ENCODE measurements at regions not wholly inside any gene's neighbourhood (a gene's known extent, or its start where the extent isn't known, plus 50 kb on each side); places are given as distances from the start of the nearest gene placed in this dataset.
A peak's percentile ranks its signal among the peaks of the same experiment; 100 is the strongest.

GRCh38 chr6:21859193-21859735 lies 265.7 kb downstream of the SOX4 start:
- Histone ChIP-seq H3K4me3 (ENCODE audit: severe bottlenecking) (no peak overlapping the region), H3K27ac (ENCODE audit: poor library complexity, severe bottlenecking) (no peak overlapping the region), H3K27me3 (ENCODE audit: insufficient read depth, poor library complexity, severe bottlenecking) (no peaks in the 10 kb centered on the region), H3K9me3 (ENCODE audit: severe bottlenecking) (no peaks in the 10 kb centered on the region), H3K36me3 (ENCODE audit: low read depth) (no peaks in the 10 kb centered on the region), H3K4me1 (ENCODE audit: insufficient read depth, poor library complexity, severe bottlenecking) (peaks cover 18% of the 10 kb centered on the region)
- ATAC-seq (ENCODE audit: low read depth) (no peak), DNase-seq (ENCODE audit: low spot score) (no peak)
- TF ChIP-seq, protein P1, sequence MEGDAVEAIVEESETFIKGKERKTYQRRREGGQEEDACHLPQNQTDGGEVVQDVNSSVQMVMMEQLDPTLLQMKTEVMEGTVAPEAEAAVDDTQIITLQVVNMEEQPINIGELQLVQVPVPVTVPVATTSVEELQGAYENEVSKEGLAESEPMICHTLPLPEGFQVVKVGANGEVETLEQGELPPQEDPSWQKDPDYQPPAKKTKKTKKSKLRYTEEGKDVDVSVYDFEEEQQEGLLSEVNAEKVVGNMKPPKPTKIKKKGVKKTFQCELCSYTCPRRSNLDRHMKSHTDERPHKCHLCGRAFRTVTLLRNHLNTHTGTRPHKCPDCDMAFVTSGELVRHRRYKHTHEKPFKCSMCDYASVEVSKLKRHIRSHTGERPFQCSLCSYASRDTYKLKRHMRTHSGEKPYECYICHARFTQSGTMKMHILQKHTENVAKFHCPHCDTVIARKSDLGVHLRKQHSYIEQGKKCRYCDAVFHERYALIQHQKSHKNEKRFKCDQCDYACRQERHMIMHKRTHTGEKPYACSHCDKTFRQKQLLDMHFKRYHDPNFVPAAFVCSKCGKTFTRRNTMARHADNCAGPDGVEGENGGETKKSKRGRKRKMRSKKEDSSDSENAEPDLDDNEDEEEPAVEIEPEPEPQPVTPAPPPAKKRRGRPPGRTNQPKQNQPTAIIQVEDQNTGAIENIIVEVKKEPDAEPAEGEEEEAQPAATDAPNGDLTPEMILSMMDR (IDR thresholded peaks at IDR 0.05; ENCODE audit: poor library complexity, severe bottlenecking): no peak

GRCh38 chr6:21861942-21862341 lies 268.4 kb downstream of the SOX4 start:
- H3K9me3 ChIP-seq (ENCODE audit: severe bottlenecking): no peaks in the 10 kb centered on the region
- H3K27ac ChIP-seq (ENCODE audit: poor library complexity, severe bottlenecking): no peak overlapping the region
- no peak for DNase-seq (ENCODE audit: low spot score)
- peaks cover 5% of the 10 kb centered on the region for H3K4me1 ChIP-seq (ENCODE audit: insufficient read depth, poor library complexity, severe bottlenecking)
- no peak for ATAC-seq (ENCODE audit: low read depth)
- no peak overlapping the region for H3K4me3 ChIP-seq (ENCODE audit: severe bottlenecking)
- no peaks in the 10 kb centered on the region for H3K36me3 ChIP-seq (ENCODE audit: low read depth)
- TF ChIP-seq, protein P1 (IDR thresholded peaks at IDR 0.05; ENCODE audit: poor library complexity, severe bottlenecking): no peak
- H3K27me3 ChIP-seq (ENCODE audit: insufficient read depth, poor library complexity, severe bottlenecking): no peaks in the 10 kb centered on the region

- Histone ChIP-seq H3K4me1 (ENCODE audit: insufficient read depth, poor library complexity, severe bottlenecking) (no peaks in the 10 kb centered on the region), H3K27me3 (ENCODE audit: insufficient read depth, poor library complexity, severe bottlenecking) (no peaks in the 10 kb centered on the region), H3K9me3 (ENCODE audit: severe bottlenecking) (no peaks in the 10 kb centered on the region), H3K27ac (ENCODE audit: poor library complexity, severe bottlenecking) (no peak overlapping the region), H3K4me3 (ENCODE audit: severe bottlenecking) (no peak overlapping the region), H3K36me3 (ENCODE audit: low read depth) (no peaks in the 10 kb centered on the region)
- TF ChIP-seq, protein P1 (IDR thresholded peaks at IDR 0.05; ENCODE audit: poor library complexity, severe bottlenecking): no peak
- no peak for ATAC-seq (ENCODE audit: low read depth)
- DNase-seq (ENCODE audit: low spot score): no peak
These were observed 270.7 kb downstream of the SOX4 start for GRCh38 chr6:21864206-21864605.

DNA sequence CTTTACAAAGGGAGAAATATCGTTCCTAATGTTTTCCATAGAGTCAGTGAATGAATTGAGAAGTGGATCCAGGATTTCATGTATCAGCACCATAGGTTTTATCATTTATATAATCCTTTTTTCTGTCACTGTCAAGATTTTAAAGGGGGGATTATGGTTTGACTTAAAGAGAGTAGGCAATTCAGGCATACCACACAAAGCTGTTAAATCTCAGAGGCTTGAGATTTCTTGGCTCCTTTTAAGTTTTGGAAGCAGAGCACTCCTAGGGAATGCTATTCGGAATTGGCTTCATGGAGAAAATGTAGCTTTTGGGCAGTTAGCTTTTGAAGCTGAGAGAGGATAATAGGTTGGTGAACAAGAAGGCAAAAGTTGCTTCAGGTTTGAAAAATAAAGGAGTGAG lies 274.7 kb downstream of the SOX4 start:
- Histone ChIP-seq H3K9me3 (ENCODE audit: severe bottlenecking) (no peaks in the 10 kb centered on the region), H3K4me3 (ENCODE audit: severe bottlenecking) (no peak overlapping the region), H3K27me3 (ENCODE audit: insufficient read depth, poor library complexity, severe bottlenecking) (no peaks in the 10 kb centered on the region), H3K36me3 (ENCODE audit: low read depth) (no peaks in the 10 kb centered on the region), H3K27ac (ENCODE audit: poor library complexity, severe bottlenecking) (no peak overlapping the region), H3K4me1 (ENCODE audit: insufficient read depth, poor library complexity, severe bottlenecking) (peaks cover 11% of the 10 kb centered on the region)
- TF ChIP-seq, protein P1 (IDR thresholded peaks at IDR 0.05; ENCODE audit: poor library complexity, severe bottlenecking): no peak
- DNase-seq (ENCODE audit: low spot score): no peak
- ATAC-seq (ENCODE audit: low read depth): no peak

GRCh38 chr6:21869085-21869771 lies 275.7 kb downstream of the SOX4 start:
- peak; percentile 95 for ATAC-seq (ENCODE audit: low read depth)
- Histone ChIP-seq H3K4me1 (ENCODE audit: insufficient read depth, poor library complexity, severe bottlenecking) (peaks cover 11% of the 10 kb centered on the region), H3K9me3 (ENCODE audit: severe bottlenecking) (no peaks in the 10 kb centered on the region), H3K27me3 (ENCODE audit: insufficient read depth, poor library complexity, severe bottlenecking) (no peaks in the 10 kb centered on the region), H3K4me3 (ENCODE audit: severe bottlenecking) (no peak overlapping the region), H3K27ac (ENCODE audit: poor library complexity, severe bottlenecking) (peak overlapping the region; percentile 61), H3K36me3 (ENCODE audit: low read depth) (no peaks in the 10 kb centered on the region)
- DNase-seq (ENCODE audit: low spot score): no peak
- TF ChIP-seq, protein P1 (IDR thresholded peaks at IDR 0.05; ENCODE audit: poor library complexity, severe bottlenecking): no peak

Measured in RWPE2 (cell line).